ENCODE measurements at regions not wholly inside any gene's neighbourhood (a gene's known extent, or its start where the extent isn't known, plus 50 kb on each side); places are given as distances from the start of the nearest gene placed in this dataset.

DNA sequence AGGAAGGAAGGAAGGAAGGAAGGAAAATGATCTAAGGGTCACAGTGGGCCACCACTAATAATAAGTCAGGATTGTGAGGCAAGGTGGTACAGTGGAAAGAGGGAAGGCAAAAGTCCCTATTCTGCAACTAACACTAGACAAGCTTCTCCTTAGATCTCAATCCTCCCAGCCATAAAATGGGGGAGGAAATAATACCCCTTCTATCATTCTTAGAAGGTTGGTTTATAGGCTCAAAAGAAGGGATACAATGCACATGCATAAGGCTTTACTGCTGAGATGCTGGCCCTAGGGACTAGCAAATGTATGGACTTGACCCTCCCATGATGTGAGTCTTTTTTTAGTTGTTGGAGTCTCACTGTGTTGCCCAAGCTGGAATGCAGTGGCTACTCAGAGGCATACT is 167.7 kb upstream of the ZNF507 start:
- no peak overlapping the region for H2BK5ac ChIP-seq (ENCODE audit: low read depth, low read length, poor library complexity)
- H3K4me3 ChIP-seq (ENCODE audit: low read depth, low read length) = no peak overlapping the region
- H4K8ac ChIP-seq (ENCODE audit: low read depth, low read length) = no peak overlapping the region
- no peak overlapping the region for H4K12ac ChIP-seq (ENCODE audit: low read depth, low read length)
- no peaks in the 10 kb centered on the region for H3K4me1 ChIP-seq (ENCODE audit: control insufficient read depth in 1 of 2, insufficient read depth in 2 of 2, low read length in 2 of 2)
- H3K27ac ChIP-seq (ENCODE audit: low read depth, low read length) = no peak overlapping the region
- H2BK120ac ChIP-seq (ENCODE audit: insufficient read depth, low read length, poor library complexity) = no peak overlapping the region
- no peak overlapping the region for H2AK5ac ChIP-seq (ENCODE audit: low read length)
- H3K36me3 ChIP-seq (ENCODE audit: control insufficient read depth in 1 of 2, insufficient read depth in 2 of 2, low read length in 2 of 2) = no peaks in the 10 kb centered on the region
- no peaks in the 10 kb centered on the region for H3K9me3 ChIP-seq (ENCODE audit: insufficient read depth, low read depth, low read length)
- no peak overlapping the region for H2AFZ ChIP-seq (ENCODE audit: insufficient read depth, low read length, poor library complexity)
- no peak overlapping the region for H3K4me2 ChIP-seq (ENCODE audit: low read length)
- no peaks in the 10 kb centered on the region for H3K79me2 ChIP-seq (ENCODE audit: control insufficient read depth, insufficient read depth, low read length, poor library complexity)
- H3K79me1 ChIP-seq (ENCODE audit: low read length) = no peaks in the 10 kb centered on the region
- DNase-seq = no peak
- no peak overlapping the region for H3K14ac ChIP-seq (ENCODE audit: low read length)
- no peak overlapping the region for H4K91ac ChIP-seq (ENCODE audit: low read depth, low read length)
- no peak overlapping the region for H3K23ac ChIP-seq (ENCODE audit: low read length)
- no peak overlapping the region for H3K4ac ChIP-seq (ENCODE audit: low read depth, low read length)
- H3K18ac ChIP-seq (ENCODE audit: low read length) = no peak overlapping the region
- no peaks in the 10 kb centered on the region for H3K27me3 ChIP-seq (ENCODE audit: insufficient read depth, low read length)
- no peak overlapping the region for H2BK12ac ChIP-seq (ENCODE audit: low read length)
- no peak overlapping the region for H3K9ac ChIP-seq (ENCODE audit: low read length)

GRCh38 chr19:32178401-32178800 is 167.0 kb upstream of the ZNF507 start:
- Histone ChIP-seq H4K12ac (ENCODE audit: low read depth, low read length) (no peak overlapping the region), H2BK12ac (ENCODE audit: low read length) (no peak overlapping the region), H4K8ac (ENCODE audit: low read depth, low read length) (no peak overlapping the region), H3K79me1 (ENCODE audit: low read length) (no peaks in the 10 kb centered on the region), H3K9ac (ENCODE audit: low read length) (no peak overlapping the region), H3K4me1 (ENCODE audit: control insufficient read depth in 1 of 2, insufficient read depth in 2 of 2, low read length in 2 of 2) (no peaks in the 10 kb centered on the region), H3K27me3 (ENCODE audit: insufficient read depth, low read length) (no peaks in the 10 kb centered on the region), H3K18ac (ENCODE audit: low read length) (no peak overlapping the region), H4K91ac (ENCODE audit: low read depth, low read length) (no peak overlapping the region), H3K4me2 (ENCODE audit: low read length) (no peak overlapping the region), H3K9me3 (ENCODE audit: insufficient read depth, low read depth, low read length) (no peaks in the 10 kb centered on the region), H2AK5ac (ENCODE audit: low read length) (no peak overlapping the region), H3K27ac (ENCODE audit: low read depth, low read length) (no peak overlapping the region), H3K4ac (ENCODE audit: low read depth, low read length) (no peak overlapping the region), H2BK120ac (ENCODE audit: insufficient read depth, low read length, poor library complexity) (no peak overlapping the region), H3K23ac (ENCODE audit: low read length) (no peak overlapping the region), H2BK5ac (ENCODE audit: low read depth, low read length, poor library complexity) (no peak overlapping the region), H3K4me3 (ENCODE audit: low read depth, low read length) (no peak overlapping the region), H3K36me3 (ENCODE audit: control insufficient read depth in 1 of 2, insufficient read depth in 2 of 2, low read length in 2 of 2) (no peaks in the 10 kb centered on the region), H2AFZ (ENCODE audit: insufficient read depth, low read length, poor library complexity) (no peak overlapping the region), H3K14ac (ENCODE audit: low read length) (no peak overlapping the region), H3K79me2 (ENCODE audit: control insufficient read depth, insufficient read depth, low read length, poor library complexity) (no peaks in the 10 kb centered on the region)
- no CpG with 5 or more reads among the region's 5 CpGs for WGBS (ENCODE audit: extremely low coverage, insufficient coverage, insufficient read length)
- no peak for DNase-seq

GRCh38 chr19:32178956-32179355 is 166.5 kb upstream of the ZNF507 start:
- H3K23ac ChIP-seq (ENCODE audit: low read length) = no peak overlapping the region
- no peak overlapping the region for H2BK12ac ChIP-seq (ENCODE audit: low read length)
- DNase-seq = no peak
- H3K18ac ChIP-seq (ENCODE audit: low read length) = no peak overlapping the region
- H3K27me3 ChIP-seq (ENCODE audit: insufficient read depth, low read length) = no peaks in the 10 kb centered on the region
- H4K91ac ChIP-seq (ENCODE audit: low read depth, low read length) = no peak overlapping the region
- no peak overlapping the region for H3K27ac ChIP-seq (ENCODE audit: low read depth, low read length)
- H2BK120ac ChIP-seq (ENCODE audit: insufficient read depth, low read length, poor library complexity) = no peak overlapping the region
- no peaks in the 10 kb centered on the region for H3K79me1 ChIP-seq (ENCODE audit: low read length)
- H3K9ac ChIP-seq (ENCODE audit: low read length) = no peak overlapping the region
- no peak overlapping the region for H2AFZ ChIP-seq (ENCODE audit: insufficient read depth, low read length, poor library complexity)
- no peak overlapping the region for H2AK5ac ChIP-seq (ENCODE audit: low read length)
- no peaks in the 10 kb centered on the region for H3K79me2 ChIP-seq (ENCODE audit: control insufficient read depth, insufficient read depth, low read length, poor library complexity)
- no CpG with 5 or more reads among the region's 7 CpGs for WGBS (ENCODE audit: extremely low coverage, insufficient coverage, insufficient read length)
- no peaks in the 10 kb centered on the region for H3K36me3 ChIP-seq (ENCODE audit: control insufficient read depth in 1 of 2, insufficient read depth in 2 of 2, low read length in 2 of 2)
- no peak overlapping the region for H3K4me3 ChIP-seq (ENCODE audit: low read depth, low read length)
- H3K14ac ChIP-seq (ENCODE audit: low read length) = no peak overlapping the region
- H2BK5ac ChIP-seq (ENCODE audit: low read depth, low read length, poor library complexity) = no peak overlapping the region
- H3K9me3 ChIP-seq (ENCODE audit: insufficient read depth, low read depth, low read length) = no peaks in the 10 kb centered on the region
- no peak overlapping the region for H3K4ac ChIP-seq (ENCODE audit: low read depth, low read length)
- no peaks in the 10 kb centered on the region for H3K4me1 ChIP-seq (ENCODE audit: control insufficient read depth in 1 of 2, insufficient read depth in 2 of 2, low read length in 2 of 2)
- no peak overlapping the region for H4K8ac ChIP-seq (ENCODE audit: low read depth, low read length)
- H3K4me2 ChIP-seq (ENCODE audit: low read length) = no peak overlapping the region
- no peak overlapping the region for H4K12ac ChIP-seq (ENCODE audit: low read depth, low read length)

DNA sequence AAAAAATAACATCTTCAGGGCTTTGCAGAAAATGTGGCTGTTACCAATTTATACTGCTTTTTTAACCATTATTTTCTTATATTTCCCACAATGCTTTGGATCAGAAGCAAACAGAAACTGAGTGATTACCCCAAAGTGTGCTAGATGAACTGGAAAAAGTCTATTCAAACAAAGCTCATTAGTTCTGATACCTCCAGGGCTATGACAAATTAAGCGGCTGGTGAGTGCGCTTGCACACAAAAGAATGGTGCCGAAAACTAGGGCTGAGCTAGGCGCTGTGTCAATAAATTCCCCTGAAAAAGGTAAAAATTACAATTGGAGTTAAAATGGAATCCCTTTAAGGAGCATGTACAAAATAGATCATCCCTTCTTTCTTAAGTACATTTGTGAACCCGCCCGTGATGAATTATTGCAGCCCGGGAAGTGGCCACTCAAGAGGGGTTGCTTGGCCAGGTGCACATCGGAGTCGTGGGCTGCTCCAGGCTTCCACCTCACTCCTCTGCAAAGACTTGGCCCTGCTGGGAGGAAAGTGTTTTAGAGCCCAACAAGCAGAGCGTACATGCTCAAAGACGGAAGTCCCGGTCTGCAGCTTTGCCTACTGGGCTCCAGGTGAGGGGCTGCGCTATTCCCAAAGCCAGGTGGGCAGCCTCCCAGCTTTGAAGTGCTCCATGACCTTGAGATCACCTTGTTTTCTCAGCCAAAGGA is 164.0 kb upstream of the ZNF507 start:
- H4K12ac ChIP-seq (ENCODE audit: low read depth, low read length) = no peak overlapping the region
- H2BK5ac ChIP-seq (ENCODE audit: low read depth, low read length, poor library complexity) = no peak overlapping the region
- no peak overlapping the region for H3K14ac ChIP-seq (ENCODE audit: low read length)
- peak overlapping the region; percentile 19 for H3K9ac ChIP-seq (ENCODE audit: low read length)
- H3K79me1 ChIP-seq (ENCODE audit: low read length) = no peaks in the 10 kb centered on the region
- no peak overlapping the region for H4K8ac ChIP-seq (ENCODE audit: low read depth, low read length)
- no peaks in the 10 kb centered on the region for H3K9me3 ChIP-seq (ENCODE audit: insufficient read depth, low read depth, low read length)
- H3K18ac ChIP-seq (ENCODE audit: low read length) = no peak overlapping the region
- H2BK12ac ChIP-seq (ENCODE audit: low read length) = no peak overlapping the region
- H3K23ac ChIP-seq (ENCODE audit: low read length) = no peak overlapping the region
- DNase-seq = no peak
- H4K91ac ChIP-seq (ENCODE audit: low read depth, low read length) = no peak overlapping the region
- H3K4ac ChIP-seq (ENCODE audit: low read depth, low read length) = no peak overlapping the region
- H3K27me3 ChIP-seq (ENCODE audit: insufficient read depth, low read length) = no peaks in the 10 kb centered on the region
- H3K27ac ChIP-seq (ENCODE audit: low read depth, low read length) = no peak overlapping the region
- no peak overlapping the region for H2AFZ ChIP-seq (ENCODE audit: insufficient read depth, low read length, poor library complexity)
- H3K4me3 ChIP-seq (ENCODE audit: low read depth, low read length) = no peak overlapping the region
- WGBS (ENCODE audit: extremely low coverage, insufficient coverage, insufficient read length) = no CpG with 5 or more reads among the region's 13 CpGs
- H2BK120ac ChIP-seq (ENCODE audit: insufficient read depth, low read length, poor library complexity) = no peak overlapping the region
- no peak overlapping the region for H3K4me2 ChIP-seq (ENCODE audit: low read length)
- H3K4me1 ChIP-seq (ENCODE audit: control insufficient read depth in 1 of 2, insufficient read depth in 2 of 2, low read length in 2 of 2) = no peaks in the 10 kb centered on the region
- H3K79me2 ChIP-seq (ENCODE audit: control insufficient read depth, insufficient read depth, low read length, poor library complexity) = no peaks in the 10 kb centered on the region
- H2AK5ac ChIP-seq (ENCODE audit: low read length) = no peak overlapping the region
- no peaks in the 10 kb centered on the region for H3K36me3 ChIP-seq (ENCODE audit: control insufficient read depth in 1 of 2, insufficient read depth in 2 of 2, low read length in 2 of 2)
